CD8-positive, alpha-beta memory T cell (primary cell): ENCODE measurements at regions not wholly inside any gene's neighbourhood (a gene's known extent, or its start where the extent isn't known, plus 50 kb on each side); places are given as distances from the start of the nearest gene placed in this dataset.

ENCODE experiments used
- CTCF ChIA-PET: fragments of 350-600 bp; sonication (Branson Sonifier 250); formaldehyde crosslinking; loops from one replicate; lab custom pipeline; 2021; ENCODE audit warnings: antibody characterized with exemption; lab: Charles Lee
- POLR2A ChIA-PET: fragments of 350-600 bp; sonication (Branson Sonifier 250); formaldehyde crosslinking; loops from one replicate; lab custom pipeline; 2021; ENCODE audit warnings: antibody characterized with exemption; lab: Charles Lee
- DNase-seq, 5 donors: peaks; one replicate each; pipeline versions ENCODE4 v3.0.0 to v3.0.0-alpha.2; 2020 to 2022; ENCODE audit warnings: mixed read lengths in 1 of 5
- H3K27ac ChIP-seq: one replicate; pipeline ENCODE4 v1.7.0; 2013; ENCODE audit warnings: low read depth, mild to moderate bottlenecking, low read length, moderate library complexity
- H3K27me3 ChIP-seq: 2 replicates; pipeline ENCODE4 v1.7.0; 2013; ENCODE audit warnings: low read length, mild to moderate bottlenecking; ENCODE audit not compliant: insufficient read depth, poor library complexity, severe bottlenecking
- H3K36me3 ChIP-seq: 2 replicates; pipeline ENCODE4 v1.7.0; 2013; ENCODE audit warnings: mild to moderate bottlenecking, low read length, moderate library complexity; ENCODE audit not compliant: insufficient read depth
- H3K4me1 ChIP-seq: 2 replicates; pipeline ENCODE4 v1.7.0; 2013; ENCODE audit warnings: mild to moderate bottlenecking, low read length, moderate library complexity; ENCODE audit not compliant: insufficient read depth
- H3K4me3 ChIP-seq: 2 replicates; pipeline ENCODE4 v1.7.0; 2013; ENCODE audit warnings: mild to moderate bottlenecking, low read length
- H3K9me3 ChIP-seq: 2 replicates; pipeline ENCODE4 v1.7.0; 2013; ENCODE audit warnings: mild to moderate bottlenecking, low read length
- H3K27ac Mint-ChIP-seq, 8 donors: one replicate each; pipeline ENCODE4 v1.8.0; 2020 to 2021; ENCODE audit warnings: mixed read lengths in 8 of 8, mild to moderate bottlenecking in 6 of 8, inconsistent platforms in 3 of 8, moderate library complexity in 3 of 8
- H3K27me3 Mint-ChIP-seq, 2 donors: one replicate each; pipeline ENCODE4 v1.8.0; 2020 to 2021; ENCODE audit warnings: mixed read lengths in 2 of 2, mild to moderate bottlenecking in 1 of 2, moderate library complexity in 1 of 2
- H3K36me3 Mint-ChIP-seq, 3 donors: one replicate each; pipeline ENCODE4 v1.8.0; 2020 to 2021; ENCODE audit warnings: mixed read lengths in 3 of 3, inconsistent platforms in 1 of 3, mild to moderate bottlenecking in 1 of 3
- H3K4me1 Mint-ChIP-seq, 3 donors: one replicate each; pipeline ENCODE4 v1.8.0; 2020 to 2021; ENCODE audit warnings: mixed read lengths in 3 of 3, inconsistent platforms in 1 of 3, mild to moderate bottlenecking in 1 of 3
- H3K4me3 Mint-ChIP-seq, 7 donors: one replicate each; pipeline ENCODE4 v1.8.0; 2020 to 2021; ENCODE audit warnings: mixed read lengths in 7 of 7, mild to moderate bottlenecking in 6 of 7, moderate library complexity in 4 of 7, inconsistent platforms in 2 of 7
- H3K9me3 Mint-ChIP-seq, 5 donors: one replicate each; pipeline ENCODE4 v1.8.0; 2020 to 2022; ENCODE audit warnings: mixed read lengths in 5 of 5, mild to moderate bottlenecking in 3 of 5, moderate library complexity in 2 of 5, inconsistent platforms in 1 of 5

GRCh38 chr5:26625099-26625498, 413.3 kb downstream of the CDH9 start:
- DNase-seq: no peak
- H3K9me3 Mint-ChIP-seq: peaks cover 0 to 17% (median 10%) of the 10 kb centered on the region in 5 donors
- no peak overlapping the region for H3K4me3 Mint-ChIP-seq
- CTCF ChIA-PET: no interaction called here
- H3K27me3 ChIP-seq: no peaks in the 10 kb centered on the region
- no peaks in the 10 kb centered on the region for H3K9me3 ChIP-seq
- H3K27ac ChIP-seq: no peak overlapping the region
- no peak overlapping the region for H3K4me3 ChIP-seq
- H3K27me3 Mint-ChIP-seq: no peaks in the 10 kb centered on the region
- no peaks in the 10 kb centered on the region for H3K4me1 Mint-ChIP-seq
- H3K36me3 ChIP-seq: no peaks in the 10 kb centered on the region
- H3K36me3 Mint-ChIP-seq: no peaks in the 10 kb centered on the region
- H3K27ac Mint-ChIP-seq: no peak overlapping the region
- no peaks in the 10 kb centered on the region for H3K4me1 ChIP-seq
- POLR2A ChIA-PET: no interaction called here

DNA sequence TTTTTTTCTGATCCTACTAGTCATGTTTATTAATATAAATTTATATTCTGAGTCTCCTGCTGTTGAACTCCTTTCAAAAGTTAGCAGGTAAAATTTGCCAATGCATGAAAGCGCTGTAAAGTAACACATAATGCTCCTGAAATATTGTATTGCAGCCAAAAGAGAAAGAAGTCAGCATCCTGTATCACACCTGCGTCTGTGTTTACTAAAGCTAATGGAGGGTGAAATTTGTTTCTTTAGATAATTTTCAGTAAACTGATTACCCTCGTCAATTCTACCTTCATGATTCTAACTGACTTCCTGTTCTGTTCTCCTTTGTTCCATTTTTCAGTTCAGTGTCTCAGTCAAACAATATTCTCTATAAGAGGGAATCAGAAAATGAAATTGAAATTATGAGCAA, 415.4 kb downstream of the CDH9 start:
- Mint-ChIP-seq H3K36me3 (no peaks in the 10 kb centered on the region), H3K4me1 (no peaks in the 10 kb centered on the region), H3K27me3 (no peaks in the 10 kb centered on the region), H3K4me3 (no peak overlapping the region), H3K9me3 (peaks cover 2 to 15% (median 10%) of the 10 kb centered on the region in 5 donors), H3K27ac (no peak overlapping the region)
- no peaks in the 10 kb centered on the region for H3K9me3 ChIP-seq
- POLR2A ChIA-PET: no interaction called here
- CTCF ChIA-PET: no interaction called here
- H3K27me3 ChIP-seq: no peaks in the 10 kb centered on the region
- no peak for DNase-seq
- no peak overlapping the region for H3K4me3 ChIP-seq
- no peaks in the 10 kb centered on the region for H3K4me1 ChIP-seq
- no peaks in the 10 kb centered on the region for H3K36me3 ChIP-seq
- no peak overlapping the region for H3K27ac ChIP-seq

GRCh38 chr5:26610577-26610976, 427.8 kb downstream of the CDH9 start:
- H3K27ac Mint-ChIP-seq: no peak overlapping the region
- H3K4me3 ChIP-seq: no peak overlapping the region
- ChIA-PET POLR2A (no interaction called here), CTCF (no interaction called here)
- no peaks in the 10 kb centered on the region for H3K36me3 ChIP-seq
- no peaks in the 10 kb centered on the region for H3K4me1 Mint-ChIP-seq
- H3K27me3 Mint-ChIP-seq: no peaks in the 10 kb centered on the region
- H3K27ac ChIP-seq: no peak overlapping the region
- no peaks in the 10 kb centered on the region for H3K9me3 ChIP-seq
- no peak overlapping the region for H3K4me3 Mint-ChIP-seq
- H3K27me3 ChIP-seq: no peaks in the 10 kb centered on the region
- no peak for DNase-seq
- peaks cover 4 to 38% (median 17%) of the 10 kb centered on the region in 5 donors for H3K9me3 Mint-ChIP-seq
- no peaks in the 10 kb centered on the region for H3K36me3 Mint-ChIP-seq
- no peaks in the 10 kb centered on the region for H3K4me1 ChIP-seq

- Mint-ChIP-seq H3K27me3 (no peaks in the 10 kb centered on the region), H3K27ac (no peak overlapping the region), H3K9me3 (peaks cover 8 to 20% (median 16%) of the 10 kb centered on the region in 5 donors), H3K36me3 (no peaks in the 10 kb centered on the region), H3K4me3 (no peak overlapping the region), H3K4me1 (no peaks in the 10 kb centered on the region)
- ChIA-PET CTCF (no interaction called here), POLR2A (no interaction called here)
- DNase-seq: no peak
- Histone ChIP-seq H3K36me3 (no peaks in the 10 kb centered on the region), H3K27me3 (no peaks in the 10 kb centered on the region), H3K9me3 (no peaks in the 10 kb centered on the region), H3K27ac (no peak overlapping the region), H3K4me3 (no peak overlapping the region), H3K4me1 (no peaks in the 10 kb centered on the region)
Observed at GRCh38 chr5:26601563-26601962, 436.8 kb downstream of the CDH9 start.

- Histone ChIP-seq H3K27me3 (no peaks in the 10 kb centered on the region), H3K4me1 (no peaks in the 10 kb centered on the region), H3K36me3 (no peaks in the 10 kb centered on the region), H3K4me3 (no peak overlapping the region), H3K9me3 (no peaks in the 10 kb centered on the region), H3K27ac (no peak overlapping the region)
- Mint-ChIP-seq H3K9me3 (peaks cover 0 to 22% (median 5%) of the 10 kb centered on the region in 5 donors), H3K4me1 (no peaks in the 10 kb centered on the region), H3K36me3 (no peaks in the 10 kb centered on the region), H3K27me3 (no peaks in the 10 kb centered on the region), H3K27ac (no peak overlapping the region), H3K4me3 (no peak overlapping the region)
- CTCF ChIA-PET: no interaction called here
- DNase-seq: no peak
- POLR2A ChIA-PET: no interaction called here
Observed at GRCh38 chr5:26582350-26583045, 455.9 kb downstream of the CDH9 start.

- Mint-ChIP-seq H3K4me3 (no peak overlapping the region), H3K4me1 (no peaks in the 10 kb centered on the region), H3K27me3 (no peaks in the 10 kb centered on the region), H3K36me3 (no peaks in the 10 kb centered on the region), H3K9me3 (peaks cover 2 to 20% (median 9%) of the 10 kb centered on the region in 5 donors), H3K27ac (no peak overlapping the region)
- H3K36me3 ChIP-seq: no peaks in the 10 kb centered on the region
- no peak for DNase-seq
- ChIA-PET POLR2A (no interaction called here), CTCF (no interaction called here)
- H3K27me3 ChIP-seq: no peaks in the 10 kb centered on the region
- H3K9me3 ChIP-seq: no peaks in the 10 kb centered on the region
- no peak overlapping the region for H3K27ac ChIP-seq
- H3K4me3 ChIP-seq: no peak overlapping the region
- no peaks in the 10 kb centered on the region for H3K4me1 ChIP-seq
Observed at GRCh38 chr5:26579712-26580111, 458.7 kb downstream of the CDH9 start.

- POLR2A ChIA-PET: no interaction called here
- CTCF ChIA-PET: no interaction called here
- H3K4me3 Mint-ChIP-seq: no peak overlapping the region
- H3K27ac Mint-ChIP-seq: no peak overlapping the region
- peaks cover 2 to 20% (median 6%) of the 10 kb centered on the region in 5 donors for H3K9me3 Mint-ChIP-seq
- Histone ChIP-seq H3K27me3 (no peaks in the 10 kb centered on the region), H3K27ac (no peak overlapping the region), H3K36me3 (no peaks in the 10 kb centered on the region), H3K4me1 (no peaks in the 10 kb centered on the region), H3K4me3 (no peak overlapping the region), H3K9me3 (no peaks in the 10 kb centered on the region)
- H3K4me1 Mint-ChIP-seq: no peaks in the 10 kb centered on the region
- no peaks in the 10 kb centered on the region for H3K27me3 Mint-ChIP-seq
- DNase-seq: no peak
- H3K36me3 Mint-ChIP-seq: no peaks in the 10 kb centered on the region
Observed at GRCh38 chr5:26578002-26578401, 460.4 kb downstream of the CDH9 start.

DNA sequence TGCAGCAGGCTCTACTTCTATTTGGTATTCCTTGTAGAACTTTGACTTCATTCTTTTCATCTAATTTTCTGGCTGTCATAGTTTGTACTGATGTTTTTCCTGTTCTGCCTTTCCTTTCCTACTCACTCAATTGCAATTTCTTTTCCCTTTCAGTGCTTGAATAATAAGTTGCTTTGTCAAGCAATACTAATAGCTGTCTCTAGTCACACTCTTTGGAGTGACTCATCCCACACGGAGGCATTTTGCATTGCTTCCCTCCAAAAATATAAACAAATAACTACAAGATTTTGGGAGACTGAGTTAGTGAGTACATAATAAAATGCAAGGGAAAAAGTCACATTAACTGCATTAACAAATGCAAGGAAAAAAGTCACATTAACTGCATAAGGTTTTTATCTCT, 465.9 kb downstream of the CDH9 start:
- POLR2A ChIA-PET: no interaction called here
- no peaks in the 10 kb centered on the region for H3K36me3 Mint-ChIP-seq
- DNase-seq: no peak

More for the DNA sequence above, 465.9 kb downstream of the CDH9 start:
- no peaks in the 10 kb centered on the region for H3K4me1 ChIP-seq
- Mint-ChIP-seq H3K9me3 (peaks cover 5 to 27% (median 9%) of the 10 kb centered on the region in 5 donors), H3K27me3 (no peaks in the 10 kb centered on the region), H3K27ac (no peak overlapping the region), H3K4me3 (no peak overlapping the region), H3K4me1 (no peaks in the 10 kb centered on the region)
- H3K27ac ChIP-seq: no peak overlapping the region
- CTCF ChIA-PET: no interaction called here
- no peak overlapping the region for H3K4me3 ChIP-seq
- no peaks in the 10 kb centered on the region for H3K27me3 ChIP-seq
- no peaks in the 10 kb centered on the region for H3K36me3 ChIP-seq
- no peaks in the 10 kb centered on the region for H3K9me3 ChIP-seq
